Left lung (tissue), 4 donors: ENCODE measurements at regions not wholly inside any gene's neighbourhood (a gene's known extent, or its start where the extent isn't known, plus 50 kb on each side); places are given as distances from the start of the nearest gene placed in this dataset.
A peak's percentile ranks its signal among the peaks of the same experiment; 100 is the strongest.

Source experiments
- ATAC-seq: fragments of 200-7000 bp; cut with Tn5 transposase; one replicate; pipeline ENCODE4 v1.9.1; 2020; ENCODE audit warnings: moderate library complexity
- DNase-seq, 4 donors: peaks; one replicate each; pipeline ENCODE4 v3.0.0-alpha.2; 2013 to 2020
- H3K27ac ChIP-seq, 2 donors: fragments of 200-600 bp; sonication (generic) in 1 of 2; one replicate each; pipeline versions ENCODE4 v1.5.0 to v1.8.0; 2020 to 2021
- H3K27me3 ChIP-seq, 2 donors: fragments of 200-600 bp; sonication (generic) in 1 of 2; one replicate each; pipeline versions ENCODE4 v1.5.0 to v1.8.0; 2020 to 2021
- H3K36me3 ChIP-seq, 2 donors: fragments of 200-600 bp; sonication (generic) in 1 of 2; one replicate each; pipeline versions ENCODE4 v1.5.0 to v1.8.0; 2020 to 2021
- H3K4me1 ChIP-seq, 2 donors: fragments of 200-600 bp; one replicate each; pipeline ENCODE4 v1.8.0; 2021
- H3K4me3 ChIP-seq, 2 donors: fragments of 200-600 bp; sonication (generic) in 1 of 2; one replicate each; pipeline versions ENCODE4 v1.5.0 to v1.8.0; 2020 to 2021; ENCODE audit warnings: mild to moderate bottlenecking in 1 of 2
- H3K9me3 ChIP-seq, 2 donors: fragments of 200-600 bp; sonication (generic) in 1 of 2; one replicate each; pipeline versions ENCODE4 v1.5.0 to v1.8.0; 2020 to 2021
- intact Hi-C, 2 donors: fragments of 100-400 bp; cut with DNase I; formaldehyde crosslinking; loops; one replicate each; pipeline versions ENCODE4 v1.11.2 to v1.14.2; 2022
- TF ChIP-seq, protein P1 (sequence below), 2 donors: fragments of 200-600 bp; sonication (generic) in 1 of 2; IDR thresholded peaks; one replicate each; pipeline versions ENCODE4 v1.5.0 to v1.8.0; 2021; ENCODE audit warnings: antibody characterized with exemption in 2 of 2
- donor health status: DM: no; HTN: yes; CAD: no.
- donor health status: DM: no; HTN: no; CAD: no.

DNA sequence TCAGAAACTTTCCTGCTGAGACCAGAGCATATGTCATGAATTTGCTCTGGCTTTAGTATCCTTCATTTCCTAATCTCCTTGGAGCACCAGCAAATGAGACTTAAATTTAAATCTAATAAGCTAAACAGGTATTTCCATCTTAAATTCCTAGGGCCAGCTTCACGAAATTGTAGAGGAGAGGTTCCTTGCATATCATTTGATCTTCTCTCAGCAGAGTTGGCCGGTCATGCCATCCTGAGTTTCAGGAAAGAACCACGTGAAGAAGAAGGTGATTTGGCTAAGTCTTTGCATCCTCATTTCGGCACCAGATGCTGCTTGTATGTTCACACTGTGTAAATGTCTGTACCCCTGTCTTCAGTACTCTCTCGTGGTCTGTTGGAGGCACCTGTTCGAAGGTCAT lies 370.4 kb upstream of the NBEA start:
- no peak for ATAC-seq
- Histone ChIP-seq H3K27me3 (no peaks in the 10 kb centered on the region), H3K27ac (no peak overlapping the region), H3K36me3 (no peaks in the 10 kb centered on the region), H3K4me1 (no peaks in the 10 kb centered on the region), H3K9me3 (no peaks in the 10 kb centered on the region), H3K4me3 (no peak overlapping the region)
- TF ChIP-seq, protein P1, sequence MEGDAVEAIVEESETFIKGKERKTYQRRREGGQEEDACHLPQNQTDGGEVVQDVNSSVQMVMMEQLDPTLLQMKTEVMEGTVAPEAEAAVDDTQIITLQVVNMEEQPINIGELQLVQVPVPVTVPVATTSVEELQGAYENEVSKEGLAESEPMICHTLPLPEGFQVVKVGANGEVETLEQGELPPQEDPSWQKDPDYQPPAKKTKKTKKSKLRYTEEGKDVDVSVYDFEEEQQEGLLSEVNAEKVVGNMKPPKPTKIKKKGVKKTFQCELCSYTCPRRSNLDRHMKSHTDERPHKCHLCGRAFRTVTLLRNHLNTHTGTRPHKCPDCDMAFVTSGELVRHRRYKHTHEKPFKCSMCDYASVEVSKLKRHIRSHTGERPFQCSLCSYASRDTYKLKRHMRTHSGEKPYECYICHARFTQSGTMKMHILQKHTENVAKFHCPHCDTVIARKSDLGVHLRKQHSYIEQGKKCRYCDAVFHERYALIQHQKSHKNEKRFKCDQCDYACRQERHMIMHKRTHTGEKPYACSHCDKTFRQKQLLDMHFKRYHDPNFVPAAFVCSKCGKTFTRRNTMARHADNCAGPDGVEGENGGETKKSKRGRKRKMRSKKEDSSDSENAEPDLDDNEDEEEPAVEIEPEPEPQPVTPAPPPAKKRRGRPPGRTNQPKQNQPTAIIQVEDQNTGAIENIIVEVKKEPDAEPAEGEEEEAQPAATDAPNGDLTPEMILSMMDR (IDR thresholded peaks at IDR 0.05), result no peak
- no peak for DNase-seq
- intact Hi-C loops, result no loop called here

DNA sequence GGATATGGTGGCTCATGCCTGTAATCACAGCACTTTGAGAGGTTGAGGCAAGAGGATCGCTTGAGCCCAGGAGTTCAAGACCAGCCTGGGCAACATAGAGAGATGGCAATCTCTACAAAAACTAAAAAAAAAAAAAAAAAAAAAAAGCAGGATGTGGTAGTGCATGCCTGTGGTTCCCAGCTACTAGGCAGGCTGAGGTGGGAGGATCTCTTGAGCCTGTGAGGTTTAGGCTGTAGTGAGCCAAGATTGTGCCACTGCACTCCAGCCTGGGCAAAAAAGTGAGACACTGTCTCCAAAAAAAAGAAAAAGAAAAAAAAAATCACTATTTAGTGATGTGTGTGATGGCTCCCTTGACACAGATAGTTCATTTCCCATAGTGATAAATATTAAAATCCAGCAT lies 365.0 kb upstream of the NBEA start:
- TF ChIP-seq, protein P1 (IDR thresholded peaks at IDR 0.05), result no peak
- intact Hi-C loops, result no loop called here
- DNase-seq (no peak), ATAC-seq (no peak)
- no peaks in the 10 kb centered on the region for H3K36me3 ChIP-seq
- no peaks in the 10 kb centered on the region for H3K4me1 ChIP-seq
- no peaks in the 10 kb centered on the region for H3K9me3 ChIP-seq
- no peak overlapping the region for H3K4me3 ChIP-seq
- H3K27me3 ChIP-seq, result no peaks in the 10 kb centered on the region
- H3K27ac ChIP-seq, result no peak overlapping the region

DNA sequence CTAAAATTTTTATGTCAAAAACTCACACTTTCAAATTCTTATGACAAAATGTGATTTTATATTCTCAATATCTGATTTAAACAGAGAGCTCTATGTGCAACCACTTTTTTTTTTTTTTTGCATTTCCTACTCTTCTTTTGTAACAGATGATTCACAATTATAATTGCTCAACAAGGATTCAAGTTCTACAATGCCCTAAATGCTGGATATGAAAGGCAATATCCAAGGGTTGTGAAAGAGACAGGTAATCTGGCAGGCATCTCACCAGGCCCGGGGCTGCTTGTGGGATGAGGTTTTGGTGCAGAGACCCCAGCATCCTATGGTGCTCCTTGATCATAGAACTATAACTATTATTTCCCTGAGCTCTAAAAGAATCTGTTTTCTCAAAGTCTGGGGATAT lies 363.6 kb upstream of the NBEA start:
- intact Hi-C loops, result no loop called here
- Histone ChIP-seq H3K4me1 (no peaks in the 10 kb centered on the region), H3K27me3 (no peaks in the 10 kb centered on the region), H3K27ac (no peak overlapping the region), H3K4me3 (no peak overlapping the region), H3K9me3 (no peaks in the 10 kb centered on the region), H3K36me3 (no peaks in the 10 kb centered on the region)
- TF ChIP-seq, protein P1 (IDR thresholded peaks at IDR 0.05), result no peak
- ATAC-seq (no peak), DNase-seq (no peak)

DNA sequence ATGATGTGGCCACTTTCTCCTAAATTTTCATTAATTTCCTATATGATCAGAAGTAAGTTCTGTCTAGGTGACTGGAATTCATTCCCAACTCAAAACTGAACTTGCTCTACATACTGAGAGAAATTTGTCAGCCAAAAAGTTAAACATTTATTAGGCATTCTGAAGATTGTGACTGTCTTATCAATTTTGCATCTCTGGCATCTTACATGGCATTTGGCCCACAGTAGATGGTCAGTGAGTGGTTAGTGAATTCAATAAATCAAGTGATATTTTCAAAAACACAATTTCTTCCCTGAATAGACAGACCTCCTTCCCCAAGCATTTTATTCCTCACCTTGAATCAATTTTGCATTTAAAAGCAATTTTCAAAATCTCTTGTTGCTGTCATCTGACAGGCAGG lies 363.2 kb upstream of the NBEA start:
- Histone ChIP-seq H3K27me3 (no peaks in the 10 kb centered on the region), H3K9me3 (no peaks in the 10 kb centered on the region), H3K4me3 (no peak overlapping the region), H3K36me3 (no peaks in the 10 kb centered on the region), H3K4me1 (no peaks in the 10 kb centered on the region), H3K27ac (no peak overlapping the region)
- ATAC-seq, result no peak
- DNase-seq, result no peak
- TF ChIP-seq, protein P1 (IDR thresholded peaks at IDR 0.05), result no peak
- intact Hi-C loops, result no loop called here

DNA sequence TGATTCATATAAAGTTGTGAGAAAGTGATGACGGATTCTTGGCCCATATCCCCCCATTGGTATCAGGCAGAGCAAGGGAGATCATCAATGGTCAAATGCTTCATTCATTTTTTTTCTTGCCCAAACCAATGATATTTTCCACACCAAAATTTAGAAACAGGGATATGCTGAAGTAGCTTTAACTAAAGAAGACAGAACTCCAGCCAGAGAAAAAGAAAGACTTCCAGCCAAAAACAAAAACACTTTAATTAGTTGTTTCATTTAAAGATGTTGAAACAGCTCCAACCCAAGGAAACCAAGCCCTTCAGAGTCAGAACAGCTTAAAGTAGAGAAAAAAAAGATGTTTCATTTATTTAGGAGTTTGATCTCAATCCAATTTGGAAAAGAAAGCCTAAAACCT lies 358.9 kb upstream of the NBEA start:
- Histone ChIP-seq H3K36me3 (no peaks in the 10 kb centered on the region), H3K4me1 (no peaks in the 10 kb centered on the region), H3K27me3 (no peaks in the 10 kb centered on the region), H3K9me3 (peaks cover 0 to 3% of the 10 kb centered on the region in 2 donors), H3K27ac (no peak overlapping the region), H3K4me3 (no peak overlapping the region)
- peak in 2 of 4 donors; percentile 61 to 71 for DNase-seq
- ATAC-seq, result no peak
- intact Hi-C loops, result no loop called here
- TF ChIP-seq, protein P1 (IDR thresholded peaks at IDR 0.05), result no peak
